Ishikawa (cell line): ENCODE measurements at regions not wholly inside any gene's neighbourhood (a gene's known extent, or its start where the extent isn't known, plus 50 kb on each side); places are given as distances from the start of the nearest gene placed in this dataset.

ENCODE experiments used
- CEBPB ChIP-seq: IDR thresholded peaks from 2 replicates; pipeline ENCODE4 v1.6.1; 2012
- CREB1 ChIP-seq: IDR thresholded peaks from 2 replicates; pipeline ENCODE4 v1.6.1; 2012; ENCODE audit warnings: low read depth
- EGR1 ChIP-seq: IDR thresholded peaks from 2 replicates; pipeline ENCODE4 v1.6.1; 2012
- EP300 ChIP-seq: IDR thresholded peaks from 2 replicates; pipeline ENCODE4 v1.6.1; 2012; ENCODE audit warnings: borderline replicate concordance
- FOXM1 ChIP-seq: IDR thresholded peaks from 2 replicates; pipeline ENCODE4 v1.6.1; 2012; ENCODE audit warnings: low read depth, borderline replicate concordance
- NFIC ChIP-seq: IDR thresholded peaks from 2 replicates; pipeline ENCODE4 v1.6.1; 2012
- RAD21 ChIP-seq: IDR thresholded peaks from 2 replicates; pipeline ENCODE4 v1.6.1; 2012; ENCODE audit warnings: low read depth
- TAF1 ChIP-seq: IDR thresholded peaks from 2 replicates; pipeline ENCODE4 v1.6.1; 2012; ENCODE audit warnings: low read depth, mild to moderate bottlenecking
- TCF12 ChIP-seq: IDR thresholded peaks from 2 replicates; pipeline ENCODE4 v1.6.1; 2012; ENCODE audit warnings: low read depth
- TEAD4 ChIP-seq: IDR thresholded peaks from 2 replicates; pipeline ENCODE4 v1.6.1; 2012
- YY1 ChIP-seq: IDR thresholded peaks from 2 replicates; pipeline ENCODE4 v1.6.1; 2012; ENCODE audit warnings: low read depth
- ZBTB7A ChIP-seq: IDR thresholded peaks from 2 replicates; pipeline ENCODE4 v1.6.1; 2012; ENCODE audit warnings: low read depth
- TF ChIP-seq, protein P1 (sequence below): IDR thresholded peaks from 2 replicates; pipeline ENCODE4 v1.6.1; 2012; ENCODE audit warnings: low read depth, mild to moderate bottlenecking
- TF ChIP-seq, protein P2 (sequence below): IDR thresholded peaks from 2 replicates; pipeline ENCODE4 v1.6.1; 2012
- TF ChIP-seq, protein P3 (sequence below): IDR thresholded peaks from 2 replicates; pipeline ENCODE4 v1.6.1; 2012

DNA sequence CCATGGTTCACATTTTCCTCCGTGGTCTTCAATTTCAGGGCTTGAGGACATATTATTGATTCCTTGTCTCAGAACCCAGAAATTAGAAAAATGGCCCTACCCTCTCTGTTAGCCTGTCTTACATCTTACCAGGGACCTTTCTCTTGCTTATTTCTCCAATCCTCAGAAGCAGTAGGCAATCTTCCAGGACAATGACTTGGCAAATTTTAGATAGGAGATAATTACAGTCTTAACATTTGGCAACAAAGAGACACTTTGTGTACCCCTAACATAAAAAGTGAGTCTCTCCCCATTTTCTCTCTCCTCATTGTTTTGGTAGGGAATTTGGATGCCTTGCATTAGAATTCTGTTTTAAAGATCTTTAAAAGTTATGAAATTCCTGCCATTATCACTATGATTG lies 778.1 kb upstream of the SLIT2 start:
- TF ChIP-seq, protein P1, sequence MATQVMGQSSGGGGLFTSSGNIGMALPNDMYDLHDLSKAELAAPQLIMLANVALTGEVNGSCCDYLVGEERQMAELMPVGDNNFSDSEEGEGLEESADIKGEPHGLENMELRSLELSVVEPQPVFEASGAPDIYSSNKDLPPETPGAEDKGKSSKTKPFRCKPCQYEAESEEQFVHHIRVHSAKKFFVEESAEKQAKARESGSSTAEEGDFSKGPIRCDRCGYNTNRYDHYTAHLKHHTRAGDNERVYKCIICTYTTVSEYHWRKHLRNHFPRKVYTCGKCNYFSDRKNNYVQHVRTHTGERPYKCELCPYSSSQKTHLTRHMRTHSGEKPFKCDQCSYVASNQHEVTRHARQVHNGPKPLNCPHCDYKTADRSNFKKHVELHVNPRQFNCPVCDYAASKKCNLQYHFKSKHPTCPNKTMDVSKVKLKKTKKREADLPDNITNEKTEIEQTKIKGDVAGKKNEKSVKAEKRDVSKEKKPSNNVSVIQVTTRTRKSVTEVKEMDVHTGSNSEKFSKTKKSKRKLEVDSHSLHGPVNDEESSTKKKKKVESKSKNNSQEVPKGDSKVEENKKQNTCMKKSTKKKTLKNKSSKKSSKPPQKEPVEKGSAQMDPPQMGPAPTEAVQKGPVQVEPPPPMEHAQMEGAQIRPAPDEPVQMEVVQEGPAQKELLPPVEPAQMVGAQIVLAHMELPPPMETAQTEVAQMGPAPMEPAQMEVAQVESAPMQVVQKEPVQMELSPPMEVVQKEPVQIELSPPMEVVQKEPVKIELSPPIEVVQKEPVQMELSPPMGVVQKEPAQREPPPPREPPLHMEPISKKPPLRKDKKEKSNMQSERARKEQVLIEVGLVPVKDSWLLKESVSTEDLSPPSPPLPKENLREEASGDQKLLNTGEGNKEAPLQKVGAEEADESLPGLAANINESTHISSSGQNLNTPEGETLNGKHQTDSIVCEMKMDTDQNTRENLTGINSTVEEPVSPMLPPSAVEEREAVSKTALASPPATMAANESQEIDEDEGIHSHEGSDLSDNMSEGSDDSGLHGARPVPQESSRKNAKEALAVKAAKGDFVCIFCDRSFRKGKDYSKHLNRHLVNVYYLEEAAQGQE, result no peak
- no peak for TF ChIP-seq CEBPB
- no peak for TF ChIP-seq FOXM1
- TF ChIP-seq EP300, result no peak
- no peak for TF ChIP-seq NFIC
- no peak for TF ChIP-seq EGR1
- TF ChIP-seq, protein P2, sequence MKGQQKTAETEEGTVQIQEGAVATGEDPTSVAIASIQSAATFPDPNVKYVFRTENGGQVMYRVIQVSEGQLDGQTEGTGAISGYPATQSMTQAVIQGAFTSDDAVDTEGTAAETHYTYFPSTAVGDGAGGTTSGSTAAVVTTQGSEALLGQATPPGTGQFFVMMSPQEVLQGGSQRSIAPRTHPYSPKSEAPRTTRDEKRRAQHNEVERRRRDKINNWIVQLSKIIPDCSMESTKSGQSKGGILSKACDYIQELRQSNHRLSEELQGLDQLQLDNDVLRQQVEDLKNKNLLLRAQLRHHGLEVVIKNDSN, result no peak
- TF ChIP-seq, protein P3, sequence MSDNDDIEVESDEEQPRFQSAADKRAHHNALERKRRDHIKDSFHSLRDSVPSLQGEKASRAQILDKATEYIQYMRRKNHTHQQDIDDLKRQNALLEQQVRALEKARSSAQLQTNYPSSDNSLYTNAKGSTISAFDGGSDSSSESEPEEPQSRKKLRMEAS, result no peak
- no peak for TF ChIP-seq TAF1
- TF ChIP-seq TCF12, result no peak
- TF ChIP-seq ZBTB7A, result no peak
- no peak for TF ChIP-seq RAD21
- TF ChIP-seq TEAD4, result no peak

DNA sequence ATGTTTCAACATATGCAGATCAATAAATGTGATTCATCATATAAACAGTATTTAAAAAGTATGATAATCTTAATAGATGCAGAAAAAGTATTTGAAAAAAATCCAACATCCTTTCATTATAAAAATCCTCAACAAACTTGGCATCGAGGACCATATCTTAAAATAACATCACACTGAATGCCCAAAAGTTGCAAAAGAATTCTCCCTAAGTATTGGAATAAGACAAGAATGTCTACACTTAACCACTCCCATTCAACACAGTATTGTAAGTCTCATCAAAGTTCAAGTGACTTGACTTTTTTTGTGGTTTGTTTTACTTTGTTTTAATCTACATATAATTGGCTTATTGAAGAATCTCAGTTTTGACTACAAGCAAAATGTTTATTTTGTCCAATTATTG lies 779.0 kb upstream of the SLIT2 start:
- TF ChIP-seq TEAD4 (no peak), CEBPB (no peak), TCF12 (no peak), EGR1 (no peak), ZBTB7A (no peak), CREB1 (no peak)
- TF ChIP-seq, protein P1, result no peak
- TF ChIP-seq, protein P3, result no peak
- TF ChIP-seq, protein P2, result no peak

DNA sequence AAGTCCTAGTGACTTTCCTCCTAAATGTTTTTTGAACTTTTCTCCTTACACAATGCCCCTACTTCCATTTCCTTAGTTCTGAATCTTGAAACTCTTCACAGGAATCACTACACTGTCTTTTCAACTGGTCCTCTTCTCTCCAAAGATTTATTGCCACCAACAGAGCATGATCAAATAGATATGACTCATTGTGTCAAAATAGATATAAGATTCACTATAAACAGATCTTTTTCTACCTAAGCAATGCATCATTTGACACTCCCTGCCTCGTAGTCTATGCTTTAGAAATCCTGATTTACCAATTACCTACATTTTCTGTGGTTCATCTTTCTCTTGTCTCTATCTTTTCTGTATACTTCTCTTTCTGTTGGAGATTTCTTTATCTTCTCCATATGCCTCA lies 789.6 kb upstream of the SLIT2 start:
- no peak for TF ChIP-seq FOXM1
- TF ChIP-seq, protein P1, result no peak
- TF ChIP-seq, protein P2, result no peak

DNA sequence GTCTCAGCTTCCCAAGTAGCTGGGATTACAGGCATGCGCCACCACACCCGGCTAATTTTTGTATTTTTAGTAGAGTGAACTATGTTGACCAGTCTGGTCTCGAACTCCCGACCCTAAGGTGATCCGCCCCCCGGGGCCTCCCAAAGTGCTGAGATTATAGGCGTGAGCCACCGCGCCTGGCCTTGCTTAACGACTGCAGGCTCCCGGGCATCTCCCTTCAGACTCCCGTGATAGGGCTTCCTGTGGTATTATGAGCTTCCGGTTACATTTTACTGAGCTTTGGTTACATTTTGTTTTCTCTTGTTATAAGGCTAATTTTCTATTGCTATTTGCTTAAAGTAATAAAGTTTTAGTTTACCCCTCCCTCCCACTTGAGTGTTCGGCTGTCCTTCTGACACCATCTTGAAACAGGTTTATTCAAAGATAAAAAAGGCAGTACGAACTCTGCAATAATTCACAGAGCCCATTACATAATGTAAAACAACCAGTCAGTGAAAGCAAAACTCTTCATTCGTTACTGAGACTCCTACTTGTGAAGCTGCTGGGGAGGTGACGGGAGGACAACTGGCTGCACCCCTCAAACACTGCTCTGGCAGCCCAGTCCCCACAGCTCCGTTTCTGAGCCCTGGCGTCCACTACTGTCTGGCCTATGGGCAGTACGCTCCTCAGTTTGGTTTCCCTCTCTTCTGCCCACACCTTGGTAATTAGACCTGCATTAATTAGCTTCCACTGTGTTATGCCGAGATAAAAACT lies 795.7 kb upstream of the SLIT2 start:
- TF ChIP-seq CEBPB (no peak), NFIC (no peak), TCF12 (no peak), YY1 (no peak), EGR1 (no peak), FOXM1 (no peak), ZBTB7A (no peak), TAF1 (no peak), CREB1 (no peak), TEAD4 (no peak), EP300 (no peak), RAD21 (no peak)
- TF ChIP-seq, protein P3, result no peak
- TF ChIP-seq, protein P1, result no peak
- TF ChIP-seq, protein P2, result no peak
